WTC11 (cell line): ENCODE measurements at regions not wholly inside any gene's neighbourhood (a gene's known extent, or its start where the extent isn't known, plus 50 kb on each side); places are given as distances from the start of the nearest gene placed in this dataset.

ENCODE experiments used
- ATAC-seq: fragments of 200-7000 bp; cut with Tn5 transposase; 2 replicates; pipeline ENCODE4 v1.10.0; 2021; ENCODE audit warnings: mild to moderate bottlenecking, moderate library complexity
- CTCF ChIA-PET: fragments of 300-600 bp; sonication (Branson Sonifier 250); formaldehyde crosslinking; loops from one replicate; lab custom pipeline; 2021; ENCODE audit warnings: antibody characterized with exemption; lab: Charles Lee
- POLR2A ChIA-PET: fragments of 350-600 bp; sonication (Branson Sonifier 250); formaldehyde crosslinking; loops from one replicate; lab custom pipeline; 2021; ENCODE audit warnings: antibody characterized with exemption; lab: Charles Lee
- DNase-seq: peaks from one replicate; pipeline ENCODE4 v3.0.0; 2021; ENCODE audit warnings: low spot score
- H3K27ac Mint-ChIP-seq: 2 replicates; pipeline ENCODE4 v1.8.0; 2021; ENCODE audit warnings: mixed read lengths
- H3K27me3 Mint-ChIP-seq: 2 replicates; pipeline ENCODE4 v1.8.0; 2021; ENCODE audit warnings: low read depth, mild to moderate bottlenecking, moderate library complexity, mixed read lengths
- H3K36me3 Mint-ChIP-seq: 2 replicates; pipeline ENCODE4 v1.8.0; 2021; ENCODE audit warnings: mixed read lengths
- H3K4me1 Mint-ChIP-seq: 2 replicates; pipeline ENCODE4 v1.8.0; 2022; ENCODE audit warnings: mixed read lengths
- H3K4me3 Mint-ChIP-seq: 2 replicates; pipeline ENCODE4 v1.8.0; 2021; ENCODE audit warnings: mild to moderate bottlenecking, moderate library complexity, mixed read lengths
- H3K9me3 Mint-ChIP-seq: 2 replicates; pipeline ENCODE4 v1.8.0; 2021; ENCODE audit warnings: mixed read lengths
- AFF4 ChIP-seq: sonication (generic); formaldehyde crosslinking; IDR thresholded peaks from 2 replicates; pipeline ENCODE4 v1.8.1; 2023; ENCODE audit warnings: mild to moderate bottlenecking, missing genetic modification reagents, borderline replicate concordance
- ARID4B ChIP-seq: sonication (generic); formaldehyde crosslinking; IDR thresholded peaks from 2 replicates; pipeline ENCODE4 v1.8.0; 2023; ENCODE audit warnings: missing genetic modification reagents, mild to moderate bottlenecking, borderline replicate concordance
- FOXP4 ChIP-seq: sonication (generic); formaldehyde crosslinking; IDR thresholded peaks from 2 replicates; pipeline ENCODE4 v1.8.0; 2022; ENCODE audit warnings: mild to moderate bottlenecking, missing genetic modification reagents
- IRF1 ChIP-seq: sonication (generic); formaldehyde crosslinking; IDR thresholded peaks from 2 replicates; pipeline ENCODE4 v1.8.0; 2023; ENCODE audit warnings: missing genetic modification reagents
- MYBL2 ChIP-seq: sonication (generic); formaldehyde crosslinking; IDR thresholded peaks from 2 replicates; pipeline ENCODE4 v1.8.1; 2023; ENCODE audit warnings: mild to moderate bottlenecking, moderate library complexity, missing genetic modification reagents
- TEAD4 ChIP-seq: sonication (generic); formaldehyde crosslinking; IDR thresholded peaks from 2 replicates; pipeline ENCODE4 v1.8.0; 2022; ENCODE audit warnings: mild to moderate bottlenecking, missing genetic modification reagents
- USF2 ChIP-seq: sonication (generic); formaldehyde crosslinking; IDR thresholded peaks from 2 replicates; pipeline ENCODE4 v1.8.1; 2023; ENCODE audit warnings: mild to moderate bottlenecking, missing genetic modification reagents, moderate library complexity
- ZNF416 ChIP-seq: fragments of 250-450 bp; sonication (Bioruptor Pico); IDR thresholded peaks from 2 replicates; pipeline ENCODE4 v1.9.0; 2021; ENCODE audit warnings: mild to moderate bottlenecking, inconsistent platforms
- ZNF425 ChIP-seq: fragments of 250-450 bp; sonication (Bioruptor Pico); conservative IDR thresholded peaks from 2 replicates; pipeline ENCODE4 v1.9.0; 2021; ENCODE audit warnings: mild to moderate bottlenecking

- TF ChIP-seq ZNF425 (CRISPR knock-in tag) (no peak), FOXP4 (CRISPR knock-in tag) (no peak), IRF1 (CRISPR knock-in tag) (no peak)
Observed at GRCh38 chr13:44118881-44119280, 239.2 kb downstream of the LACC1 start (continued).

GRCh38 chr13:44120043-44120442 is 240.3 kb downstream of the LACC1 start:
- Mint-ChIP-seq H3K9me3 (peaks cover 18% of the 10 kb centered on the region), H3K4me3 (no peak overlapping the region), H3K27ac (no peak overlapping the region), H3K4me1 (peaks cover 34% of the 10 kb centered on the region), H3K27me3 (no peaks in the 10 kb centered on the region), H3K36me3 (peaks cover 7% of the 10 kb centered on the region)
- no peak for ATAC-seq
- TF ChIP-seq USF2, result no peak
- TF ChIP-seq TEAD4 (CRISPR knock-in tag), result no peak
- no peak for TF ChIP-seq ARID4B (CRISPR knock-in tag)
- no peak for TF ChIP-seq AFF4 (CRISPR knock-in tag)
- no peak for TF ChIP-seq MYBL2
- TF ChIP-seq ZNF416 (CRISPR knock-in tag), result no peak
- ChIA-PET POLR2A (no interaction called here), CTCF (no interaction called here)
- no peak for DNase-seq
